Muscle of leg (tissue), 3 donors: ENCODE measurements at regions not wholly inside any gene's neighbourhood (a gene's known extent, or its start where the extent isn't known, plus 50 kb on each side); places are given as distances from the start of the nearest gene placed in this dataset.

Experiments used
- DNase-seq: peaks from one replicate; pipeline ENCODE4 v3.0.0; 2013
- H3K27ac ChIP-seq: one replicate; pipeline ENCODE4 v1.5.1; 2013; ENCODE audit warnings: mild to moderate bottlenecking, low read length, control low read depth
- H3K27me3 ChIP-seq: one replicate; pipeline ENCODE4 v1.6.1; 2013; ENCODE audit warnings: low read length; ENCODE audit not compliant: control insufficient read depth, insufficient read depth
- H3K36me3 ChIP-seq: one replicate; pipeline ENCODE4 v1.6.1; 2013; ENCODE audit warnings: low read length; ENCODE audit not compliant: control insufficient read depth, insufficient read depth
- H3K4me1 ChIP-seq: one replicate; pipeline ENCODE4 v1.6.1; 2013; ENCODE audit warnings: low read length; ENCODE audit not compliant: control insufficient read depth, insufficient read depth
- H3K4me3 ChIP-seq: one replicate; pipeline ENCODE4 v1.5.1; 2013; ENCODE audit warnings: low read length, control low read depth
- H3K9me3 ChIP-seq: replicated peaks from 2 replicates; pipeline ENCODE4 v1.6.1; 2013; ENCODE audit warnings: low read depth, low read length; ENCODE audit not compliant: control insufficient read depth
- WGBS: methylation state at CpG from one replicate; pipeline ENCODE4 v1.1.5; 2013; ENCODE audit warnings: missing lambda C conversion rate; ENCODE audit not compliant: insufficient coverage; 5-methylcytosine and 5-hydroxymethylcytosine counted together

DNA sequence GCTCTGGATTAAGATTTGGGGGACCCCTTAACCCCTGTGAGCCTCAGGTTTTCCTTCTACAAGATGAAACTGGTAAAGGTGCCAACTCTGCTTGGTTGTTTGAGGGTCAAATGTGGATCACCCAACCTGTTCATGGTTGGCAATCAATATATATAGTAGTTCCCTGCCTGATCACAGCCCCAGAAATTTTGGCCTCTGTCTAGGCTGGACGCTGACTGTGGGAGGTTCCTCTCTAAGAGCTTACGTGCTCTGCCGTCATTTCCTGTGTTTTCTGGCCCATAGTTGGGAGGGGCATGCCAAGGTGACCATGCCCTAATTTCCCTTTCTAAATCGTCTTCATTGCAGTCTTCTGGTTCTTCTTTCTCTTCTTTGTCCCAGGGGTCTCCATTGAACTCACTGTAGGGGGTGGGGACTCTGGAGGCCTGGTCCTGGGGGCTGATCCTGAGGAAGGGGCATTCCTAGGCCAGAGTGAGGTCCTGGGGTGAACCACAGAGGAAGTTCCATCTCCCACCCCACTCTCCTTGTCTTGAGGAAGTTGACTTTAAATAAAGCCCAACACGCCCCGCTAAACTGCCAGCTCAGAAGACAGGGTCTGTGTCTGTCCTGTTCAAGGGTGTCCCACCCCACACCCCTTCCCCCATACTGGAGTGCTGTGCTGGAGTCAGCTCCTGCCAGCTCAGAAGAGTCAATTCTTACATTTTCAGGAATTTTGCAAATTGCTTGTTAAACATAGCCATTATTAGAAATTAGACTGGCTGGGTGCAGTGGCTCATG is 98.9 kb upstream of the SDK1 start:
- H3K9me3 ChIP-seq = no peaks in the 10 kb centered on the region
- H3K36me3 ChIP-seq = no peaks in the 10 kb centered on the region
- H3K27ac ChIP-seq = no peak overlapping the region
- H3K27me3 ChIP-seq = no peaks in the 10 kb centered on the region
- H3K4me3 ChIP-seq = no peak overlapping the region
- DNase-seq = no peak
- no peaks in the 10 kb centered on the region for H3K4me1 ChIP-seq
- 100% methylated on average over 2 of the region's 6 CpGs for WGBS

DNA sequence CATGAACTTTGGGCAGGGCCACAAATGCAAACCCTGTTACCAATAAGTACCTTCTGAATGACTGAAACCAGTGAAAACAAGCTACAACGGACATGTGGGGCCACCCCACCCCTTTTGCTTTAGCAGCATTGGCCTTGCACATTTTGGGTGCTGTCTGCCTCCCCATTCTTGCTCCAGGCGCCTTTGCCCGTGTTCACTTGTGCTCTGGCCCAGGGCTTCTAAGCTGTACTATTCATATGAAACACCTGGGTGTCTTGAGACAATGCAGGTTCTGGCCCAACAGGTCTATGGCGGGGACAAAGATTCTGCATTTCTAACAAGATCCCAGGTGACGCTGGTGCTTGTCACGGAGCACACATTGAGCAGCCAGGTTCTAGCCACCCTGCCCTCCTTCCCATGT is 96.5 kb upstream of the SDK1 start:
- Histone ChIP-seq H3K27me3 (no peaks in the 10 kb centered on the region), H3K36me3 (no peaks in the 10 kb centered on the region), H3K4me1 (no peaks in the 10 kb centered on the region), H3K4me3 (no peak overlapping the region), H3K27ac (no peak overlapping the region), H3K9me3 (no peaks in the 10 kb centered on the region)
- no peak for DNase-seq
- 95% methylated on average over 6 of the region's 6 CpGs for WGBS

DNA sequence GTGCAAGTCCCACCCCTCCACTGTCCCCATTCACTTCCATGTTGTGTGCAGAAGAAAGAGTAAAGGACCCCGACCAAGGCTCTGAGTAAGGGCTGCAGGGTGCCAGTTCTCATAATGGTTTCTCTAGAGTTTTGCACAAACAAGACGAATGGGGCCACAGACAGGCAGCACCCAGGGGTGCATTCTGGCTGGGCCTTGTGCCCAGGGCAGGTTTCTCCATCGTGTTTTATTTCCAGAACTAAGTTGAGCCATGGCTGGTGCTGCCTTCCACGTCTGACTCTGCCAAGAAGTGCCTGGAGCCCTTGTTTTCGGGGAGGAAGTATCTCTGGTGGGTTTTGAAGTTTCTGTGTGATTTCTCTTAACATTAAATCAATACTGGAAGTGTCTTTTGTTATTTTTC is 95.0 kb upstream of the SDK1 start:
- H3K36me3 ChIP-seq = no peaks in the 10 kb centered on the region
- H3K9me3 ChIP-seq = no peaks in the 10 kb centered on the region
- 61% methylated on average over 4 of the region's 5 CpGs for WGBS
- no peak for DNase-seq
- H3K27me3 ChIP-seq = no peaks in the 10 kb centered on the region
- no peak overlapping the region for H3K4me3 ChIP-seq
- H3K27ac ChIP-seq = no peak overlapping the region
- no peaks in the 10 kb centered on the region for H3K4me1 ChIP-seq

DNA sequence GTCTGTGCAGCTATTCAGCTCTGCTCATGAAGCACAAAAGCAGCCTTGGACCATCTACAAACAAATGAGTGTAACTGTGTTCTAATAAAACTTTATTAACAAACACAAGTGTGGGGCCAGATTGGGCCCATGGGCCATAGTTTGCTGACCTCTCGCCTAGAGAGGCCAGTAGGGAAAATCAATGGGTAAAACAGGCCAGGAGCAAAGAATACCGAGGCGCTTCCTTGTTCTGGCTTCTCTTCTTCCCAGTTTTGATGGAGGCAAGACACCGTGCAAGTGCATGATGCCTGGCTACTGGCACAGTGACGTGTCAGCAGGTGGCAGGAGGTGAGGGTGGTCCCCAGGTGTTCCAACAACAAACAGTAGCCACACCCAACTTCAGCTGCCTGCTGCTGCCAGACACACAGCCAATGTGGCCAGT is 94.3 kb upstream of the SDK1 start:
- no peak for DNase-seq
- H3K27ac ChIP-seq = no peak overlapping the region
- H3K27me3 ChIP-seq = no peaks in the 10 kb centered on the region
- no peaks in the 10 kb centered on the region for H3K9me3 ChIP-seq
- no peaks in the 10 kb centered on the region for H3K36me3 ChIP-seq
- no peaks in the 10 kb centered on the region for H3K4me1 ChIP-seq
- 100% methylated on average over 1 of the region's 5 CpGs for WGBS
- no peak overlapping the region for H3K4me3 ChIP-seq

DNA sequence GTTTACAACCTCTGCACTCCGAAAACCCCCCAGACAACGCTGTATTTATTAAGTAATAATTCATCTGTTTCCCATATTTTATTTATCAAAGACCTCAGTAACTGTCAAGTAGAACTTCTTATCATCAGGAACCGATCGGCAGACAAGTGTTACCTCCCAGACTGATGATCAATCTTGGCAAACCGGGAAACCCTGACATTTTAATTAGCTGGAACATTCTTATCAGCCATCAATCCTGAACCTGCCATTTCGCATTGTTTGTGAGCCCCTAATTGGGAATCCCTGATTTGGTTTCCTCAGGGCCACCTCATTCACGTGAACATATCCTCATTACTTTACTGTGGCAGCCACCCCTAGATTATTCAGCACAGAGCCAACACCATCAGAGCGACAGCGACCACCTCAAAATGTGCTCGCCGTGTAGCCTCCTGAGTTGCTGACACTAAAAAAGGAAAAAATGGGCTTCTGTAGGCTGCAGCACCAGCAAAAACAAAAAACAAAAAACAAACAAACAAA is 93.6 kb upstream of the SDK1 start:
- DNase-seq = no peak
- 22% methylated on average over 3 of the region's 11 CpGs for WGBS

DNA sequence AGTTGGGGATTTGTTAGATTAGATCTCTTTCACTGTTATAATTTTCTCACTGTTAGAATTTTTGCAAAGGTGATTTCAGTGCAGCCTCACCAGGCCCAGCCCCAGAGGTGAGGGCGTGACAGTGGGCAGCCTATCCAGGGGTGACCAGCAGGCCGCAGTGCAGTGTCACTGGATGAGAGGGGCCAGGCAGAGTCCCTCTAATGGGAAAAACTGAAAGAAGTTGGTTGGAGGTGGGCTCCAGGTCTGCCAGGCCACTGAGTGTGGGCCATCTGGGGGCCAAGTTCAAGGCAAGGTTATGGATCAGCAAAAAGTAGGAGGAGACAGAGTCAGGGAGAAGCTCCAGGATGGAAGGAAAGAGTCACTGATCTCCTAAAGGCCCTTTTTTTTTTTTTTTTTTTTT is 90.5 kb upstream of the SDK1 start:
- no peak for DNase-seq
- H3K4me3 ChIP-seq = no peak overlapping the region
- no peaks in the 10 kb centered on the region for H3K4me1 ChIP-seq
- H3K27me3 ChIP-seq = no peaks in the 10 kb centered on the region
- H3K9me3 ChIP-seq = no peaks in the 10 kb centered on the region
- H3K27ac ChIP-seq = no peak overlapping the region
- WGBS = 95% methylated on average over 2 of the region's 2 CpGs
- no peaks in the 10 kb centered on the region for H3K36me3 ChIP-seq

More for the DNA sequence above, 93.6 kb upstream of the SDK1 start:
- H3K4me3 ChIP-seq = no peak overlapping the region
- no peaks in the 10 kb centered on the region for H3K36me3 ChIP-seq
- H3K27ac ChIP-seq = no peak overlapping the region
- H3K9me3 ChIP-seq = no peaks in the 10 kb centered on the region
- no peaks in the 10 kb centered on the region for H3K27me3 ChIP-seq
- H3K4me1 ChIP-seq = no peaks in the 10 kb centered on the region

DNA sequence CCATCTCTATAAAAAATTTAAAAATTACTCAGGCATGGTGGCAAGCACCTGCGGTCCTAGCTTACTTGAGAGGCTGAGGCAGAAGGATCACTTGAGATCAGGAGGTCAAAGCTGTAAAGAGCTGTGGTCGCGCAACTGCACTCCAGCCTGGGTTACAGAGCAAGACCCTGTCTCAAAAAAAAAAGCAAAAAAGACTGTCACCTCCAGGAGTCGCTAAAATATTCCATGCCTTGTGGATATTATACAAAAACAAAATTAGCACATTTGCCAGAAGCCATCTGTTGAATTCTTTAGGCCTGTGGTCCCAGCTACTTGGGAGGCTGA is 87.0 kb upstream of the SDK1 start:
- H3K4me3 ChIP-seq = no peak overlapping the region
- no peak overlapping the region for H3K27ac ChIP-seq
- DNase-seq = no peak
- H3K9me3 ChIP-seq = no peaks in the 10 kb centered on the region
- 67% methylated on average over 1 of the region's 4 CpGs for WGBS
- H3K36me3 ChIP-seq = no peaks in the 10 kb centered on the region
- H3K4me1 ChIP-seq = peaks cover under 1% of the 10 kb centered on the region
- H3K27me3 ChIP-seq = no peaks in the 10 kb centered on the region

DNA sequence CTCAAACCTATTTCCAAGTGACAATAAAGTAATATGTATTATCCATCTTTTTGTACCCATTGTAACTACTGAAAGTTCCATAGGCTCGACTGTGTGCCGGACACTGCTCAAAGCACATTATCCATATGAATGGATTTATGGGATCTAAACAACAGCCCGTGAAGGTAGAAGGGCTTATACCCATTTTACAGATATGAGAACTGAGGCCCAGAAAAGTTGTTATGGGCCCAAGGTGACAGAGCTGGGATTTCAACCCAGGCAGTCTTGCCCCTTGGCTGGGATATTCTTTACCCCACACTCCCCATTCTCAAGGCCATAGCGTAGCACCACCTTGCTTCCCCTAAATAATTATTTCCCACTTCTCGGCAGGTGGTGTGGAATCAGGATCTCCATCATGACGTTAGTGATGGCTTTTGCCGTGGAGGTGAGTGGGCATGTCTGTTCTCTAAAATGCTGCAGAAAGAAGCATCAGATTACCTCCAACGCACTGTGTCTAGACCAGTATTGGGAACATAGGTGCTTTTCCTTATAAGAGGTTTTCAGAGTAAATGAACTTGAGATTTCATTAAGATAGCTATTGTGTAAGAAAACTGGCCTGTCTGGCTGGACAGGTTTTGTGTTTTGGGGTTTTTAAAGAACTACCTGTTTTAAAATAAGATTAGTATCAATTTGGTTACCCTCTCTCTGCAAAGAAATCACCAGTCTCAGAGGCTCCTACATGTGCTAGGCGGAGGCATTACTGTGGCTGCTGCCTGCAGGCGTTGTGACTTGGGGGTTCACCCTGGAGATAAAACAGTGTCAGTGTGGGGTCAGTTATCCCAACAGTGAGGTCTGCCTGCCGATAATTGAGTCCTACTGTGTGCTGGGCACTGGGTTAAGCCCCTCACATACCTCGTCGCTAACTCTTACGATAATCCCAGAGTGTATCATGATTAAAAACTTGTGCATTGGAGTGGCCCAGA is 85.1 kb upstream of the SDK1 start:
- no peaks in the 10 kb centered on the region for H3K36me3 ChIP-seq
- no peak overlapping the region for H3K27ac ChIP-seq
- H3K4me1 ChIP-seq = peaks cover 2% of the 10 kb centered on the region
- DNase-seq = no peak
- H3K4me3 ChIP-seq = no peak overlapping the region
- WGBS = 64% methylated on average over 4 of the region's 14 CpGs
- H3K27me3 ChIP-seq = no peaks in the 10 kb centered on the region
- no peaks in the 10 kb centered on the region for H3K9me3 ChIP-seq

DNA sequence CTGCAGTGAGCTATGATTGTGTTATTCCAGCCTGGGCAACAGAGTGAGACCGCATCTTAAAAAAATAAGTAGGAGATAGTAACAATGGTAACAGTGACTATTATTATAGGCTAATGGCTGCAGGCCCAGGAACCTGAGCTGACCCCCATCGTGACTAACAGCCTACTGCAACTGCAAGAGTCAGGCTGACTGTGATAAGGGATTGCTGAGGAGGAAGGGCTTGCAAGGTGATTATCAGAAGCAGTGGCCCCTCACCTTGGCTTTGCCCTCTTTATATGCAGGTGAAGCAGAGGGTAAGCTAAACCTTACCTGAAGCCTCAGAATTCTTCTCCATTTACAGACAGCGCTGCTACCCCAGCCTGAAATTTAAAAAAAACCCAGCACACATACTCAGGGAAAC is 83.9 kb upstream of the SDK1 start:
- no peaks in the 10 kb centered on the region for H3K36me3 ChIP-seq
- peaks cover 2% of the 10 kb centered on the region for H3K4me1 ChIP-seq
- H3K27me3 ChIP-seq = no peaks in the 10 kb centered on the region
- H3K27ac ChIP-seq = no peak overlapping the region
- H3K4me3 ChIP-seq = no peak overlapping the region
- no peak for DNase-seq
- WGBS = 100% methylated on average over 1 of the region's 3 CpGs
- no peaks in the 10 kb centered on the region for H3K9me3 ChIP-seq
